Caco-2 (cell line): ENCODE measurements at regions not wholly inside any gene's neighbourhood (a gene's known extent, or its start where the extent isn't known, plus 50 kb on each side); places are given as distances from the start of the nearest gene placed in this dataset.

ENCODE experiments used
- BruUV-seq: library from RNA; stranded (reverse); fragments of 400-500 nt; replicated peaks from 2 replicates; lab custom pipeline; 2021; lab: Mats Ljungman, UMichigan
- CTCF ChIA-PET: fragments of 300-600 bp; sonication (Branson Sonifier 250); formaldehyde crosslinking; loops from one replicate; lab custom pipeline; 2022; ENCODE audit warnings: antibody characterized with exemption; lab: Charles Lee
- POLR2A ChIA-PET: fragments of 300-600 bp; sonication (Branson Sonifier 250); formaldehyde crosslinking; loops from one replicate; lab custom pipeline; 2022; ENCODE audit warnings: antibody characterized with exemption; lab: Charles Lee
- DNase-seq, 2 experiments: peaks; one replicate each; pipeline versions ENCODE4 v3.0.0 to v3.0.0-alpha.2; 2020 to 2022
- H3K27me3 ChIP-seq: replicated peaks from 2 replicates; pipeline ENCODE4 v1.6.0; 2011; ENCODE audit warnings: low read length; ENCODE audit not compliant: control insufficient read depth, insufficient read depth
- H3K36me3 ChIP-seq: 2 replicates; pipeline ENCODE4 v1.5.1; 2011; ENCODE audit warnings: low read length; ENCODE audit not compliant: control insufficient read depth, insufficient read depth
- H3K4me1 ChIP-seq: fragments of 250-450 bp; sonication (Bioruptor Pico); 2 replicates; pipeline ENCODE4 v1.5.1; 2020; ENCODE audit warnings: mild to moderate bottlenecking
- H3K4me3 ChIP-seq: 2 replicates; pipeline ENCODE4 v1.5.1; 2011; ENCODE audit warnings: low read depth, mild to moderate bottlenecking, control low read depth, low read length
- H3K9me3 ChIP-seq: fragments of 250-450 bp; sonication (Bioruptor Pico); 2 replicates; pipeline ENCODE4 v1.5.1; 2020; ENCODE audit warnings: mild to moderate bottlenecking, moderate library complexity
- H3K27ac Mint-ChIP-seq: one replicate; pipeline ENCODE4 v1.8.0; 2022; ENCODE audit warnings: mixed read lengths; ENCODE audit not compliant: unreplicated experiment
- H3K27me3 Mint-ChIP-seq: one replicate; pipeline ENCODE4 v1.8.0; 2022; ENCODE audit warnings: mixed read lengths; ENCODE audit not compliant: insufficient read depth, unreplicated experiment
- H3K36me3 Mint-ChIP-seq: one replicate; pipeline ENCODE4 v1.8.0; 2022; ENCODE audit warnings: mild to moderate bottlenecking, mixed read lengths; ENCODE audit not compliant: insufficient read depth, unreplicated experiment
- H3K4me1 Mint-ChIP-seq: one replicate; pipeline ENCODE4 v1.8.0; 2022; ENCODE audit warnings: low read depth, mixed read lengths; ENCODE audit not compliant: unreplicated experiment
- H3K4me3 Mint-ChIP-seq: one replicate; pipeline ENCODE4 v1.8.0; 2022; ENCODE audit warnings: mild to moderate bottlenecking, moderate library complexity, mixed read lengths; ENCODE audit not compliant: unreplicated experiment
- H3K9me3 Mint-ChIP-seq: one replicate; pipeline ENCODE4 v1.8.0; 2022; ENCODE audit warnings: mixed read lengths; ENCODE audit not compliant: unreplicated experiment
- intact Hi-C: fragments of 100-400 bp; cut with micrococcal nuclease; formaldehyde crosslinking; loops from one replicate; pipeline ENCODE4 v1.10.0; 2022; ENCODE audit not compliant: unreplicated experiment
- TF ChIP-seq, protein P1 (sequence below), 2 experiments: fragments of 200-600 bp in 1 of 2; IDR thresholded peaks; 1 replicate in 1 of 2; 2 replicates in 1 of 2; pipeline versions ENCODE4 v1.5.1 to v1.8.0; 2011 to 2022; ENCODE audit warnings: antibody characterized with exemption in 1 of 2, control low read depth in 1 of 2, inconsistent platforms in 1 of 2, low read depth in 1 of 2, low read length in 1 of 2, mild to moderate bottlenecking in 1 of 2, moderate library complexity in 1 of 2; ENCODE audit not compliant: insufficient read depth in 1 of 2, severe bottlenecking in 1 of 2, unreplicated experiment in 1 of 2

DNA sequence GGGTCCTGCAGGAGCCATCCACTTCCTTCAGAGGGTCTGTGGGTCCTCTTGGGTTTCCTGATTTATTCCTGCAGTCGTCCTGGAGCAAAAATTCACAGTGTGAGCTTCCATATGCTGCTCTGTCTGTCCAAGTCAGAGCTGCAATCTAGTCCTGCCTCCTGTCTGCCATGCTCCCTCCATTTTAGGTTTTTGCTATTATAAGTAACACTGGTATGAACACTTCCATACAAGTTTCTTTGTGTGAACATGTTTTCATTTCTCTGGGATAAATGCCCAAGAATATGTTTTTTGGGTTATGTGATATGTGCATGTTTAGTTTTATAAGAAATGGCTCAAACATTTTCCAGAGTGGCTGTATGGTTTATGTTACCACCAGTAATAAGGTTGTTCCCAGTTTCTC is 188.1 kb downstream of the ACTR3B start:
- ChIA-PET CTCF (no interaction called here), POLR2A (no interaction called here)
- Mint-ChIP-seq H3K9me3 (peaks cover 20% of the 10 kb centered on the region), H3K27ac (no peak overlapping the region), H3K27me3 (peaks cover 15% of the 10 kb centered on the region), H3K4me3 (no peak overlapping the region), H3K36me3 (no peaks in the 10 kb centered on the region), H3K4me1 (no peaks in the 10 kb centered on the region)
- no TSS peak for BruUV-seq
- TF ChIP-seq, protein P1, sequence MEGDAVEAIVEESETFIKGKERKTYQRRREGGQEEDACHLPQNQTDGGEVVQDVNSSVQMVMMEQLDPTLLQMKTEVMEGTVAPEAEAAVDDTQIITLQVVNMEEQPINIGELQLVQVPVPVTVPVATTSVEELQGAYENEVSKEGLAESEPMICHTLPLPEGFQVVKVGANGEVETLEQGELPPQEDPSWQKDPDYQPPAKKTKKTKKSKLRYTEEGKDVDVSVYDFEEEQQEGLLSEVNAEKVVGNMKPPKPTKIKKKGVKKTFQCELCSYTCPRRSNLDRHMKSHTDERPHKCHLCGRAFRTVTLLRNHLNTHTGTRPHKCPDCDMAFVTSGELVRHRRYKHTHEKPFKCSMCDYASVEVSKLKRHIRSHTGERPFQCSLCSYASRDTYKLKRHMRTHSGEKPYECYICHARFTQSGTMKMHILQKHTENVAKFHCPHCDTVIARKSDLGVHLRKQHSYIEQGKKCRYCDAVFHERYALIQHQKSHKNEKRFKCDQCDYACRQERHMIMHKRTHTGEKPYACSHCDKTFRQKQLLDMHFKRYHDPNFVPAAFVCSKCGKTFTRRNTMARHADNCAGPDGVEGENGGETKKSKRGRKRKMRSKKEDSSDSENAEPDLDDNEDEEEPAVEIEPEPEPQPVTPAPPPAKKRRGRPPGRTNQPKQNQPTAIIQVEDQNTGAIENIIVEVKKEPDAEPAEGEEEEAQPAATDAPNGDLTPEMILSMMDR (IDR thresholded peaks at IDR 0.05; ENCODE audit: insufficient read depth in 1 of 2, low read depth in 1 of 2, low read length in 1 of 2, severe bottlenecking in 1 of 2, unreplicated experiment in 1 of 2), result no peak
- no peaks in the 10 kb centered on the region for H3K27me3 ChIP-seq
- no peaks in the 10 kb centered on the region for H3K36me3 ChIP-seq
- no peaks in the 10 kb centered on the region for H3K9me3 ChIP-seq
- H3K4me3 ChIP-seq, result no peak overlapping the region
- H3K4me1 ChIP-seq, result no peaks in the 10 kb centered on the region
- intact Hi-C loops, result no loop called here
- no peak for DNase-seq

DNA sequence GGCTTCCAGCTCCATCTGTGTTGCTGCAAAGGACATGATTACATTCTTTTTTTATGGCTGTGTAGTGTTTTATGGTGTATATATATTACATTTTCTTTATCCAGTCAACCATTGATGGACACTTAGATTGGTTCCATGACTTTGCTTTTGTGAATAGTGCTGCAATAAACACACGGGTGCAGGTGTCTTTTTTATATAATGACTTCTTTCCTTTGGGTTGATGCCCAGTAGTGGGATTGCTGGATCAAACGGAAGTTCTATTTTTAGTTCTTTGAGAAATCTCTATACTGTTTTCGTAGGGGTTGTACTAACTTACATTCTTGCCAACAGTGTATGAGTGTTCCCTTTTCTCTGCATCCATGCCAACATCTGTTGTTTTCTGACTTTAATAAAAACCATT is 189.7 kb downstream of the ACTR3B start:
- no TSS peak for BruUV-seq
- Histone ChIP-seq H3K4me3 (no peak overlapping the region), H3K9me3 (no peaks in the 10 kb centered on the region), H3K36me3 (no peaks in the 10 kb centered on the region), H3K4me1 (no peaks in the 10 kb centered on the region), H3K27me3 (no peaks in the 10 kb centered on the region)
- no peak for DNase-seq
- Mint-ChIP-seq H3K27me3 (peaks cover 10% of the 10 kb centered on the region), H3K36me3 (no peaks in the 10 kb centered on the region), H3K4me3 (no peak overlapping the region), H3K9me3 (peaks cover 20% of the 10 kb centered on the region), H3K4me1 (no peaks in the 10 kb centered on the region), H3K27ac (no peak overlapping the region)
- CTCF ChIA-PET, result no interaction called here
- intact Hi-C loops, result no loop called here
- TF ChIP-seq, protein P1 (IDR thresholded peaks at IDR 0.05; ENCODE audit: insufficient read depth in 1 of 2, low read depth in 1 of 2, low read length in 1 of 2, severe bottlenecking in 1 of 2, unreplicated experiment in 1 of 2), result no peak
- POLR2A ChIA-PET, result no interaction called here

DNA sequence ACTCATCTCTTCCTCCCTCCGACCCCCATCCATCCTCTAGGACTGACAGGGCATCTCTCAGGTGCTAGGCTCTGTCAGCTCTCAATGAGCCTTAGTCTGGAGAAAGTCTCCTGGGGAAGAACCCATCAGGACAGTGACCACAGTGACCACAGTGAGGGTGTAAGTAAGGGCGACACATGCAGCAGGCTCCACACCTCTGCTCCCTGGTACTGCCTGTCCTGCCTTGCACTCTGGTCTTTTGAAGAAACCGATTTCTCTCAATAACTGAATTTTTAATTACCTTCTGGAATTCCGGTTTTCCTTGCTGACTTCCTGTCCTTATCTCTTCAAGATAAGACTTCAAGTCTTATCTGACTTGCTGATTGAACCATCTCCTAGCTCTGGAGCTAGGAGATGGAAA is 190.2 kb downstream of the ACTR3B start:
- H3K9me3 ChIP-seq, result no peaks in the 10 kb centered on the region
- peaks cover 20% of the 10 kb centered on the region for H3K9me3 Mint-ChIP-seq
- BruUV-seq, result no TSS peak
- H3K36me3 ChIP-seq, result no peaks in the 10 kb centered on the region
- H3K36me3 Mint-ChIP-seq, result no peaks in the 10 kb centered on the region
- CTCF ChIA-PET, result no interaction called here
- DNase-seq, result no peak
- peaks cover 8% of the 10 kb centered on the region for H3K27me3 Mint-ChIP-seq
- no peaks in the 10 kb centered on the region for H3K4me1 ChIP-seq
- no peak overlapping the region for H3K4me3 Mint-ChIP-seq
- intact Hi-C loops, result no loop called here
- H3K27ac Mint-ChIP-seq, result no peak overlapping the region
- POLR2A ChIA-PET, result no interaction called here
- no peak overlapping the region for H3K4me3 ChIP-seq
- H3K4me1 Mint-ChIP-seq, result no peaks in the 10 kb centered on the region
- H3K27me3 ChIP-seq, result no peaks in the 10 kb centered on the region
- TF ChIP-seq, protein P1 (IDR thresholded peaks at IDR 0.05; ENCODE audit: insufficient read depth in 1 of 2, low read depth in 1 of 2, low read length in 1 of 2, severe bottlenecking in 1 of 2, unreplicated experiment in 1 of 2), result no peak
